Smooth muscle cell (in vitro differentiated cells): ENCODE measurements at regions not wholly inside any gene's neighbourhood (a gene's known extent, or its start where the extent isn't known, plus 50 kb on each side); places are given as distances from the start of the nearest gene placed in this dataset.

ENCODE experiments used
- DNase-seq: peaks from one replicate; lab custom pipeline; 2025; ENCODE audit not compliant: unreplicated experiment; lab: John Stamatoyannopoulos, UW
- H2AFZ ChIP-seq: fragments of 200-600 bp; sonication (generic); 2 replicates; pipeline ENCODE4 v1.6.0; 2016; ENCODE audit warnings: antibody characterized with exemption, low read depth, mild to moderate bottlenecking
- H3F3A ChIP-seq: fragments of 200-600 bp; sonication (generic); 2 replicates; pipeline ENCODE4 v1.6.0; 2017; ENCODE audit warnings: antibody characterized with exemption, low read depth
- H3K27ac ChIP-seq: fragments of 200-600 bp; sonication (generic); 2 replicates; pipeline ENCODE4 v1.5.1; 2016; ENCODE audit warnings: low read depth, mild to moderate bottlenecking
- H3K27me3 ChIP-seq: fragments of 200-600 bp; sonication (generic); 2 replicates; pipeline ENCODE4 v1.6.1; 2016; ENCODE audit warnings: low read depth, mild to moderate bottlenecking
- H3K36me3 ChIP-seq: fragments of 200-600 bp; sonication (generic); 2 replicates; pipeline ENCODE4 v1.5.1; 2016; ENCODE audit warnings: low read depth
- H3K4me1 ChIP-seq: fragments of 200-600 bp; sonication (generic); 2 replicates; pipeline ENCODE4 v1.5.1; 2016; ENCODE audit warnings: low read depth
- H3K4me2 ChIP-seq: fragments of 200-600 bp; sonication (generic); 2 replicates; pipeline ENCODE4 v1.6.0; 2016; ENCODE audit warnings: mild to moderate bottlenecking
- H3K4me3 ChIP-seq: fragments of 200-600 bp; sonication (generic); 2 replicates; pipeline ENCODE4 v1.5.1; 2016; ENCODE audit warnings: mild to moderate bottlenecking
- H3K79me2 ChIP-seq: fragments of 200-600 bp; sonication (generic); 2 replicates; pipeline ENCODE4 v1.6.0; 2016; ENCODE audit warnings: low read depth, mild to moderate bottlenecking
- H3K9ac ChIP-seq: fragments of 200-600 bp; sonication (generic); 2 replicates; pipeline ENCODE4 v1.6.0; 2016; ENCODE audit warnings: low read depth
- H3K9me3 ChIP-seq: fragments of 200-600 bp; sonication (generic); replicated peaks from 2 replicates; pipeline ENCODE4 v1.5.1; 2016; ENCODE audit warnings: low read depth
- H4K20me1 ChIP-seq: fragments of 200-600 bp; sonication (generic); 2 replicates; pipeline ENCODE4 v1.6.0; 2016; ENCODE audit warnings: low read depth
- CTCF ChIP-seq: fragments of 200-600 bp; sonication (generic); IDR thresholded peaks from 2 replicates; pipeline ENCODE4 v1.5.1; 2017; ENCODE audit warnings: borderline replicate concordance, mild to moderate bottlenecking, antibody characterized with exemption; ENCODE audit not compliant: insufficient read depth, poor library complexity, severe bottlenecking
- WGBS: methylation state at CpG from one replicate; pipeline ENCODE4 v1.1.7; 2016; ENCODE audit warnings: low lambda C conversion rate; 5-methylcytosine and 5-hydroxymethylcytosine counted together

- Histone ChIP-seq H3K27me3 (no peaks in the 10 kb centered on the region), H3K27ac (peak overlapping the region; percentile 90), H3K36me3 (no peaks in the 10 kb centered on the region), H3K9ac (peak overlapping the region; percentile 80), H3K9me3 (no peaks in the 10 kb centered on the region), H3K4me3 (no peak overlapping the region), H3K4me1 (peaks cover 39% of the 10 kb centered on the region), H2AFZ (peak overlapping the region; percentile 71), H4K20me1 (no peaks in the 10 kb centered on the region), H3K4me2 (peak overlapping the region; percentile 76), H3K79me2 (no peaks in the 10 kb centered on the region), H3F3A (peaks cover 18% of the 10 kb centered on the region)
- no peak for DNase-seq
- WGBS, result 63% methylated on average over 4 of the region's 4 CpGs
- TF ChIP-seq CTCF, result no peak
Measured at GRCh38 chr4:186935901-186936300, 212.2 kb upstream of the FAT1 start.

- peak overlapping the region; percentile 76 for H3K4me2 ChIP-seq
- peak overlapping the region; percentile 71 for H2AFZ ChIP-seq
- peak overlapping the region; percentile 80 for H3K9ac ChIP-seq
Measured at GRCh38 chr4:186936496-186937375, 213.1 kb upstream of the FAT1 start.

GRCh38 chr4:186939226-186939625 lies 215.6 kb upstream of the FAT1 start:
- Histone ChIP-seq H4K20me1 (no peaks in the 10 kb centered on the region), H3K36me3 (no peaks in the 10 kb centered on the region), H3K27ac (no peak overlapping the region), H3K9ac (no peak overlapping the region), H3K79me2 (no peaks in the 10 kb centered on the region), H3F3A (no peaks in the 10 kb centered on the region), H3K27me3 (no peaks in the 10 kb centered on the region), H3K9me3 (no peaks in the 10 kb centered on the region), H2AFZ (no peak overlapping the region), H3K4me3 (no peak overlapping the region), H3K4me2 (no peak overlapping the region), H3K4me1 (peaks cover 14% of the 10 kb centered on the region)
- WGBS, result 97% methylated on average over 1 of the region's 1 CpG
- TF ChIP-seq CTCF, result no peak
- no peak for DNase-seq

More at GRCh38 chr4:186936496-186937375, 213.1 kb upstream of the FAT1 start:
- H3K79me2 ChIP-seq, result no peaks in the 10 kb centered on the region
- no peaks in the 10 kb centered on the region for H4K20me1 ChIP-seq
- DNase-seq, result no peak
- H3K27me3 ChIP-seq, result no peaks in the 10 kb centered on the region
- H3K9me3 ChIP-seq, result no peaks in the 10 kb centered on the region
- peak; percentile 6 for TF ChIP-seq CTCF
- H3K36me3 ChIP-seq, result no peaks in the 10 kb centered on the region
- H3F3A ChIP-seq, result peaks cover 14% of the 10 kb centered on the region
- H3K4me1 ChIP-seq, result peaks cover 31% of the 10 kb centered on the region
- H3K27ac ChIP-seq, result peak overlapping the region; percentile 90
- WGBS, result 24% methylated on average over 9 of the region's 9 CpGs
- peak overlapping the region; percentile 21 for H3K4me3 ChIP-seq

- Histone ChIP-seq H3K79me2 (no peaks in the 10 kb centered on the region), H3F3A (no peaks in the 10 kb centered on the region), H3K27me3 (no peaks in the 10 kb centered on the region), H3K9me3 (no peaks in the 10 kb centered on the region), H3K4me2 (no peak overlapping the region), H3K36me3 (no peaks in the 10 kb centered on the region), H2AFZ (no peak overlapping the region), H3K9ac (no peak overlapping the region), H3K4me3 (no peak overlapping the region), H4K20me1 (no peaks in the 10 kb centered on the region), H3K27ac (no peak overlapping the region), H3K4me1 (peaks cover 14% of the 10 kb centered on the region)
- DNase-seq, result no peak
- no peak for TF ChIP-seq CTCF
Measured at GRCh38 chr4:186939766-186940165, 216.1 kb upstream of the FAT1 start.
